Caki2 (cell line): ENCODE measurements at regions not wholly inside any gene's neighbourhood (a gene's known extent, or its start where the extent isn't known, plus 50 kb on each side); places are given as distances from the start of the nearest gene placed in this dataset.
"Not testable (repeated sequence)": the region's sequence is repeated elsewhere in the genome, so short reads cannot be mapped to it uniquely, and the experiment has no call there.

Source experiments
- DNase-seq: peaks from one replicate; pipeline ENCODE4 v3.0.0-alpha.2; 2015; ENCODE audit warnings: low read depth
- in situ Hi-C: cut with HindIII; loops from 2 replicates; pipeline ENCODE4 v1.10.0; 2016; ENCODE audit warnings: low sequenced_read_pairs, low pct_unique_long_range_greater_than_20kb, mixed read lengths

GRCh38 chr6:23534351-23534750, 591.7 kb upstream of the NRSN1 start:
- DNase-seq: no peak
- in situ Hi-C loops: no loop called here

- no peak for DNase-seq
- in situ Hi-C loops: no loop called here
These were observed 590.9 kb upstream of the NRSN1 start for GRCh38 chr6:23535101-23535500.

GRCh38 chr6:23537828-23538227, 588.2 kb upstream of the NRSN1 start:
- in situ Hi-C loops: no loop called here
- no peak for DNase-seq

DNA sequence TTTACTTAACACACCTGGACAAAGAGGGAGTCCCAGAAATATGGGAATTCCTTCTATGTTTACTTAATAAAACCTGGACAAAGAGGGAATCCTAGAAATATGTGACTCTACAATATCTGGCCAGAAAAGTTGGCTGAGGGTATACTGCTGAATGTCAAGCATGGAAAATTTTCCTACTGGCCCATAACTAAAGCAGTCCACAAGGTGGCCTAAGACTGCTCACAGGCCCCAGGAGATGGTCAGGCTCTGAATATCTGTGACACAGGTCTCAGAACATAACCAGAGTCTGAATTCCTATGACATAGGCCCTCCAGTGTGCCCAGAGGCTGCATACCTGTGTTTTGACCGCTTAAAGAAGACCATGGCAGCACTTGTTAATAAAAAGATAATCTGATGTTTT, 578.2 kb upstream of the NRSN1 start:
- in situ Hi-C loops: no loop called here
- DNase-seq: no peak

DNA sequence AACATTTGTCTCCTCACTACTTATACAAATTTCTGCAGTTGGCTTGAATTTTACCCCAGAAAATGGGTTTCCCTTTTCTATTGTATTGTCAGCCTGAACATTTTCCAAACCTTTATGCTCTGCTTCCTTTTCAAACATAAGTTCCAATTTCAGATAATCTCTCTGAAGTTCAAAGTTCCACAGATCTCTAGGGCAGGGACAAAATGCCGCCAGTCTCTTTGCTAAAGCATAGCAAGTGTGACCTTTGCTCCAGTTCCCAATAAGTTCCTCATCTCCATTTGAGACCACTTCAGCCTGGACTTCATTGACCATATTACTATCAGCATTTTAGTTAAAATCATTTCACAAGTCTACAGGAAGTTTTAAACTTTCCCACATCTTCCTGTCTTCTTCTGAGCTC, 571.1 kb upstream of the NRSN1 start:
- DNase-seq, in situ Hi-C loops: not testable (repeated sequence)

GRCh38 chr6:23559587-23560343, 566.2 kb upstream of the NRSN1 start:
- no peak for DNase-seq
- in situ Hi-C loops: no loop called here

DNA sequence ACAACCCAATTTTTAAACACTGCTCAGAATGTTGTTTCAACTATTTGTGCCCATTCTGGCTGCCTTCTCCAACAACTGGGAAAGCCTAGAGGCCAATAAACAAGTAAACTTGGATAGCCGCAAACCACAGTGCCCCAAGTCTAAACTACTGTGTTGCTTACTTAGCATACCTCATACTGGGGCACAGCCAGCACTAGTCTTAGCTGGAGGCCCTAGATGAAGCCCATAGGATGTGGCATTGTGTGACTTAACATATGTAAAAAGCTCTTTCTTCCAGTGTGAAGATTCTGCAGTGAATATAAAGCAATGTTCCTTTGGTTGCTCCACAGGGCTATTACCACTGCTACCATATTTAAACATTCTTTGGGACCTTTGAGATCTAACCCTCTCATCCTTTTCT, 564.3 kb upstream of the NRSN1 start:
- no peak for DNase-seq
- in situ Hi-C loops: no loop called here

DNA sequence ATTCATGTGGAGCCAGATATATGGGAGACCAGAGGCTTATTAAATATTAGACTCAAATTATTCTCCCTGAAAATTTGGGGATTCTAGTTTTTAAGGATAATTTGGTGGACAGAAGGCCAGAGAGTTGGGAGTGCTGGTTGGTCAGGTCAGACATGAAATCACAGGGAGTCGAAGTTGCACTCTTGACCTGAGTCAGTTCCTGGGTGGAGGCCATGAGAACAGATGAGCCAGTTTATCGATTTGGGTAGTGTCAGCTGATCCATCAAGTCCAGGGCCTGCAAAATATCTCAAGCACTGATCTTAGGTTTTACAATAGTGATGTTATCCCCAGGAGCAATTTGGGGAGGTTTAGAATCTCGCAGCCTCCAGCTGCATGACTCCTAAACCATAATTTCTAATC, 563.5 kb upstream of the NRSN1 start:
- DNase-seq: no peak
- in situ Hi-C loops: no loop called here

DNA sequence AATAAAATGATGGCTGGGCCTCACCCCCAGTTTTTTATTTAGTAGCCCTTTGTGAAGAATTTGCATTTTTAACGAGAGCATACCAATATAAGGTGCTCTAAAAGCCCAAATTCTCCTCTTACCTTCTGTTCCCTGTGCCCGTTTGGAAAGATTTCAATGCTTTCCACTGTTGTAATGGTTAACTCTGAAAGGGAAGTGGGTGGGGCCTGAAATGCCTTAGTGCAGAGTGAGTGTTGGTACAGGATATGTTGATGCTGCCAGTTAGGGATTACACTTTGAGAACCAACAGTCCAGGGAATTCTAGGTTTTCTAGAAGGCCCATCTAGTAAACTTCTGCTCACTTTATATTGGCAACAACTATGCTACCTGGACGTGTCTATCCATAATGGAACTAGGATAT, 562.7 kb upstream of the NRSN1 start:
- in situ Hi-C loops: no loop called here
- DNase-seq: no peak

DNA sequence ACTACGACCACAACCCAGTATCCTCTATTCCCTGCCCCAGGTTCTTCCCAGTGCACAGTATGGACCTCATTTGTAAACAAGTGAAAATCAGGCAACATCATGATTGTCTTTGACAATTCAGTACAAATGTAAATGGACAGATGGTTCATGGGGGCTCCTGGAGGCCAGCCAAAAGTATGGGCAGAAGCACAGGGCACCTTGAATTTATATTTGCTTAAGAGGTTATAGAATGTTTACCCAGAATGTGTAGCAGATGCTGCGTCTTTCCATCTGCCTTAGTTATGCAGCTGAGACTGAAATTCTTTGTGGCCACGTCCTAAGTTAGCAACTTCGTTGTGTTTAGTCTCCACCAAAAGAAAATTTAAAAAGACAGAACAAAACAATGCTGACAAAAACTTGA, 559.6 kb upstream of the NRSN1 start:
- no peak for DNase-seq
- in situ Hi-C loops: no loop called here

GRCh38 chr6:23568292-23568691, 557.7 kb upstream of the NRSN1 start:
- in situ Hi-C loops: no loop called here
- no peak for DNase-seq

DNA sequence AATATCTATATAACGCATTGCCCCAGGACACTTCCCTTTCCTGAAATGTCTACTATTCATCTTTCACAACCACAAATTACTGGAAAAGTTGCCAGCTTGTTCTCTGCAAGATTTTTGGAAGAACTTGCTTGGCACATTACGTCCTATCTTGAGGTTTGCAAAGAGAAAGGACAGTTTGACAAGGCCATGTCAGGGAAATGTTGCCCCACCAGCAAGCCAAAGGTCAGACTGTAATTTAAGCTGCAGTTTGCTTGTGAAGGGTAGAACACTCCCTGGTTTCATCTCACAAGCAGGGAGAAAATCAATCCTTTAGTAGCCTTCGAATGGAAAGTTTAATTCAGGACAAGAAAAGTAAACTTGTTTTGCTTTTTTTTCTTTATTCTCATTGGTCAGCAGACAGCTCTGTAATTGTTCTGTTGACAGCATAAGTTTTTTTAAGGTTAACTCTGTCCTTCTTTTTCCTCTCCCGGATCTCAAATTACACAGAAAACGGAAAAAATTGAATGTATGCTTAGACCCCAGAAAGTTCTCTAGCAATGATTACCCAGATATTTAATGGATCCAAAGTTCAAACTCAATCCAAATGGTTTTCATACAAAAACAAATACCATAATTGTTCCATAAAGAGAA, 541.8 kb upstream of the NRSN1 start:
- no peak for DNase-seq
- in situ Hi-C loops: no loop called here

GRCh38 chr6:23587582-23587981, 538.4 kb upstream of the NRSN1 start:
- in situ Hi-C loops: no loop called here
- DNase-seq: no peak

- no peak for DNase-seq
These were observed 536.2 kb upstream of the NRSN1 start for GRCh38 chr6:23589811-23590210.

DNA sequence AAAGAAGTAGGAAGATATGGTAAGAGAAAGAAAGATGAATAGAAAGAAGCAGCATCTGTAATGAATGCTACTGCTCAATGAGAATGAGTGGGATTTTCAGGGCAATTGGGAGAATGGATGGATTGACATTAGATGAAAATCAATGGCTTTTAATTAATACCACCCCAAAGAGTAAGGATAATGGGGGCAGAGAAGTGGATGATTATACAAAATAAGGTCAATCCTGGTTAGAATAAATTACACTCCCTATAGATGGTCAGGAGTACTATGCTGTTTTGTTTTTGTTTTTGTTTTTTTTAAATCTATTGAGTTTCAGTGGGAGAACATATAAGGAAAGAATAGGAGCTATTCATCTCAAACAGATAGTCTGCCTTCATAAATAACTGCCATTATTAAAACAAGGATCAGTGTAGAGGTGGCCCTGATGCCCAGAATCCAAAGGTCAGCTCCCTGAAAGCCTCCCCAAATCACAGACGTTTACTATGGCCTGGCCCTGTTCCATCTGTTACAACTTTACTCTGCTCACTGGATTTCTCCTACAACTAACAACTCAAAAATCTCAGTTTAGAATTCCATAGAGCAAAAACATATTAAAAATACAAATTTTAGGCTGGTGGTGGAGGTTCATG, 535.4 kb upstream of the NRSN1 start:
- in situ Hi-C loops: no loop called here
- no peak for DNase-seq

More at GRCh38 chr6:23589811-23590210, 536.2 kb upstream of the NRSN1 start:
- in situ Hi-C loops: no loop called here

GRCh38 chr6:23591761-23592160, 534.3 kb upstream of the NRSN1 start:
- no peak for DNase-seq
- in situ Hi-C loops: no loop called here

DNA sequence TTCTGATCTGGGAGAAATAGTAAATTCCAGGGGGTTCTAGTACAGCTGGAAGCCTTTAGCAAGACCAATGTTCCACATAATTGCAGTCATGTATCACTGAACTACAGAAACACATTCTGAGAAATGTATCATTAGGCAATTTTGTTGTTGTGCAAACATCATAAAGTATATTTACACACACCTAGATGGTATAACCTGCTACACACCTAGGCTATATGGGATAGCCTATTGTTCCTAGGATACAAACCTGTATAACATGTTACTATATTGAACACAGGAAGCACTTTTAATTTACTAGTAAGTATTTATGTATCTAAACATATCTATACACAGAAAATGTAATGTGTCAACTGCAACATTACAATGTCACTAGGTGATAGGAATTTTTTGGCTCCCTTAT, 525.9 kb upstream of the NRSN1 start:
- DNase-seq: no peak
- in situ Hi-C loops: no loop called here

DNA sequence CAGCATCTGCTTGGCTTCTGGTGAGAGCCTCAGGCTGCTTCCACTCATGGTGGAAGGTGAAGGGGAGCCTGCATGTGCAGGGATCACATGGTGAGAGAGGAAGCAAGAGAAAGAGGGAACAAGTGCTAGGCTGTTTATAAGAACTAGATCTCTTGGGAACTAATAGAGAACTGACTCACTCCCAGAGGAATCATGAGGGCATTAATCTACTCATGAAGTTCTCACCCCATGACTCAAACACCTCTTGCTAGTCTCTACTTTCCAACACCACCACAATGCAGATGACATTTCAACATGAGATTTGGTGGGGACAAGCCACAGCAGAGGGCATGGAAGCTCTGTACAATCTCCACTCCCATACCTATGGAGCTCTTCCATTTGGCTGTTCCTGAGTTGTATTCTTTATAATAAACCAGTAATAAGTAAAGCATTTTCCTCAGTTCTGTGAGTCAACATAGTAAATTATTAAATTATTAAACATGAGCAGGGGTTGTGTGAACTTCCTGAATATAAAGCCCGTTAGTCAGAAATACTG, 524.1 kb upstream of the NRSN1 start:
- no peak for DNase-seq
- in situ Hi-C loops: no loop called here

- in situ Hi-C loops: no loop called here
These were observed 517.0 kb upstream of the NRSN1 start for GRCh38 chr6:23608931-23609435.

More at GRCh38 chr6:23608931-23609435, 517.0 kb upstream of the NRSN1 start:
- DNase-seq: no peak
